ENCODE measurements at regions not wholly inside any gene's neighbourhood (a gene's known extent, or its start where the extent isn't known, plus 50 kb on each side); places are given as distances from the start of the nearest gene placed in this dataset.
A peak's percentile ranks its signal among the peaks of the same experiment; 100 is the strongest.

DNA sequence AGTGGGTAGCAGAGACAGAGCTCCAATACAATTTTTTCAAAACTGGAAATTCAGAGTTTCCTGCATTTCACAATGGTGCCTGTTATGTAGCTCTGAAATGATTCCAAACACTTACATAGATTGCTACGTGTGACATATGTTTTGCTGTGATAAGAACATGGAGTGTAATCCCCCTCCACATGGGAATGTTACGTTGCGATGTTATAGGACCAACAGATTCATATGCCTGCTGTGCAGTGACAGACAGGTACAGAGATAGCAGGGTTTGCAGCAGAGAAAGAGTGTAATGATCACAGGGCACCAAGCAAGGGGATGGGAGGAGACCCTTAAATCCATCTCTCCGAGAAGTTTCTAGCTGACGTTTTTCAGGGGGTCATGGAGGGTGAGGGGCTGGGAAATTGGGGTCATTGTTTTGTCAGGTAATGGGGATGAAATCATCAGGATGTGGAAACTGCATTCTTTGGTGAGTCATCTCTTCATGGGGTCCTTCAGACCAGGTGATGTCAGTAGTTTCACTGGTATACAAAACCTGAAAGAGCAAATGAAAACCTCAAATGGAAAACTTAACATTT is 76.6 kb upstream of the OSBPL8 start (continued):
- TF ChIP-seq GABPA (IDR thresholded peaks at IDR 0.05; ENCODE audit: borderline replicate concordance, insufficient read depth, low read length) (no peak), ZNF274 (IDR thresholded peaks at IDR 0.05; ENCODE audit: borderline replicate concordance, extremely low read depth, low read length) (no peak), SUZ12 (IDR thresholded peaks at IDR 0.05; ENCODE audit: low read length) (no peak), RBBP5 (IDR thresholded peaks at IDR 0.05; ENCODE audit: borderline replicate concordance, low read depth, low read length) (no peak), BRCA1 (IDR thresholded peaks at IDR 0.05; ENCODE audit: low read depth, low read length) (no peak)
- TF ChIP-seq, protein P1, sequence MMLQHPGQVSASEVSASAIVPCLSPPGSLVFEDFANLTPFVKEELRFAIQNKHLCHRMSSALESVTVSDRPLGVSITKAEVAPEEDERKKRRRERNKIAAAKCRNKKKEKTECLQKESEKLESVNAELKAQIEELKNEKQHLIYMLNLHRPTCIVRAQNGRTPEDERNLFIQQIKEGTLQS (IDR thresholded peaks at IDR 0.05; ENCODE audit: insufficient read depth, low read depth, low read length): 0 out of 2 replicates have a peak, but pooled peaks have one; percentile 4

Measured in H1 (cell line).